ENCODE measurements at regions not wholly inside any gene's neighbourhood (a gene's known extent, or its start where the extent isn't known, plus 50 kb on each side); places are given as distances from the start of the nearest gene placed in this dataset.
"Not testable (repeated sequence)": the region's sequence is repeated elsewhere in the genome, so short reads cannot be mapped to it uniquely, and the experiment has no call there.

DNA sequence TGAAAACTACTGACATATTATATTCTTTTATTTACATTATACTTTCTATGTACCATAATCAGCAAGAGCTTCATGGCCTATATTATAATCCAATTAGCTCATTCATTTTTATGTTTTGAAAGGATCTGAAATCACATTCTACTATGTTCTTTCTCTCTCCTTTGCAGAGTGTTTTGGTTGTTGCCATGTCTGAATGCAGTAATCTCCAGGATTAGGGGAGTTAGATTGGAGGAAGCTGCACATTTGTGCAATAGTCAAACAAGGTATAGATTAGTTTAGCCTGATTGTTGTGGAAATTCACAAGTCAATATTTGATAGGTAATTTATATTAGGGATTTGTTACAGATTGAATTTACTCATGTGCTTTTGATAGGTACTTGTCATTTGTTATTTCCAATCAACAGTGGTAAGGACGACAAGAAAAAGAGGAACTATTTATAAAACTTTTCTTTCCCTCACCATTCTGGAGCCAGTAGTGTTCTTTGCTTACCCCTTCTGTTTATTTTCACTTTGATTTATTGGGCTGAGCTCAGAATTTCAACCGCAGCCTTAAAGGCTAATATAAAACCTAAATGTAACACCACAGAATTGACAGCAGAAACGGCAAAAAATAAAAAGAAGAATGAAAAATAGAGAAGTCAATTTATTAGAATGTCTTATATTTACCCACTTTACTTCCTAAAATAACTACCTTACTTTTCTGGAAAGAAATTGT lies 597.0 kb downstream of the CHSY3 start:
- Histone ChIP-seq H3K9me2 (ENCODE audit: insufficient read depth) (no peaks in the 10 kb centered on the region), H3K36me3 (ENCODE audit: low read depth) (no peaks in the 10 kb centered on the region), H3K4me3 (no peak overlapping the region), H3K79me2 (ENCODE audit: insufficient read depth) (no peaks in the 10 kb centered on the region), H3K9me3 (ENCODE audit: low read depth) (no peaks in the 10 kb centered on the region), H4K20me1 (ENCODE audit: insufficient read depth) (no peaks in the 10 kb centered on the region), H3K4me1 (ENCODE audit: insufficient read depth) (no peaks in the 10 kb centered on the region), H2AFZ (no peak overlapping the region), H3K4me2 (ENCODE audit: unreplicated experiment) (no peak overlapping the region), H3K27me3 (replicated peaks; ENCODE audit: insufficient read depth) (no peaks in the 10 kb centered on the region), H3K9ac (no peak overlapping the region), H3K27ac (no peak overlapping the region), H3F3A (ENCODE audit: insufficient read depth) (no peaks in the 10 kb centered on the region)
- no peak for DNase-seq
- 6 to 10% methylated on average over 3 of the region's 3 CpGs for WGBS, 2 experiments (ENCODE audit: low coverage in 1 of 2, low lambda C conversion rate in 2 of 2, missing lambda C conversion rate in 2 of 2)
- in situ Hi-C loops (cut with MboI), result no loop called here
- TF ChIP-seq EZH2 (IDR thresholded peaks at IDR 0.05; ENCODE audit: insufficient read depth, poor library complexity, severe bottlenecking) (no peak), EZH2phosphoT487 (IDR thresholded peaks at IDR 0.05; ENCODE audit: insufficient read depth, low read depth) (no peak)

DNA sequence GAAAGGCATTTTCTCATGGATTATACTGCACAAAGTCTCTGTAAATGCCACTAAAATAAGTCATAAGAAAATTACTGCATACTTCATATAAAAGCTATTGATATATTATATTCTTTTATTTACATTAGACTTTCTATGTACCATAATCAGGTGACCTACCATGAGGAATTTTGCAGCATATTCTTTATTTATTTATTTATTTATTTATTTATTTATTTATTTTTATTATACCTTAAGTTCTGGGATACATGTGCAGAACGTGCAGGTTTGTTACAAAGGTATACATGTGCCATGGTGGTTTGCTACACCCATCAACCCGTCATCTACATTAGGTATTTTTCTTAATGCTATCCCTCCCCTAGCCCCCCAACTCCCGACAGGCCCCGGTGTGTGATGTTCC lies 596.2 kb downstream of the CHSY3 start:
- H3K27me3 ChIP-seq (replicated peaks; ENCODE audit: insufficient read depth), result not testable (repeated sequence)

DNA sequence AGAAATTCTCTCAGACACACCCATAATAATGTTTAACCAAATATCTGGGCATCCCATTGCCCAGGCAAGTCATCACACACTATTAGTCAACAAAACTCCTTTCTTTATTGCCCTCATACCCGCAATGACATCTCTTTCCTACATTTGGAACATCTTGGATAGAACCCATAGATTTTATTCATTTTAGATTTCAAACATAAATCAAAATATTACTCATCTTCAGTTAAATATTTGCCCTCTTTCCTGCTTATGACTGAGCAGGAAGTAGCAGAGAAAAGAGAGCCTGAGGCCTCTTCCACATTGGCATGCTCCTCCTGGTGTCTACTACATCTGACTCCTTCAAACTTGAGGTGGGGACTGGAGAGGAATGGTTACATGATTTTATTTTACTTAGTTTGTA lies 592.0 kb downstream of the CHSY3 start:
- Histone ChIP-seq H3K4me3 (no peak overlapping the region), H3K4me2 (ENCODE audit: unreplicated experiment) (no peak overlapping the region), H3K9me3 (ENCODE audit: low read depth) (no peaks in the 10 kb centered on the region), H3K9me2 (ENCODE audit: insufficient read depth) (no peaks in the 10 kb centered on the region), H3K79me2 (ENCODE audit: insufficient read depth) (no peaks in the 10 kb centered on the region), H4K20me1 (ENCODE audit: insufficient read depth) (no peaks in the 10 kb centered on the region), H3K9ac (no peak overlapping the region), H3K27ac (no peak overlapping the region), H3F3A (ENCODE audit: insufficient read depth) (no peaks in the 10 kb centered on the region), H3K36me3 (ENCODE audit: low read depth) (no peaks in the 10 kb centered on the region), H3K27me3 (replicated peaks; ENCODE audit: insufficient read depth) (no peaks in the 10 kb centered on the region), H2AFZ (no peak overlapping the region), H3K4me1 (ENCODE audit: insufficient read depth) (no peaks in the 10 kb centered on the region)
- no peak for DNase-seq
- in situ Hi-C loops (cut with MboI), result no loop called here
- WGBS, 2 experiments (ENCODE audit: low coverage in 1 of 2, low lambda C conversion rate in 2 of 2, missing lambda C conversion rate in 2 of 2), result 15 to 18% methylated on average over 1 of the region's 1 CpG
- TF ChIP-seq EZH2phosphoT487 (IDR thresholded peaks at IDR 0.05; ENCODE audit: insufficient read depth, low read depth), result no peak
- TF ChIP-seq EZH2 (IDR thresholded peaks at IDR 0.05; ENCODE audit: insufficient read depth, poor library complexity, severe bottlenecking), result no peak

More for the DNA sequence above, 596.2 kb downstream of the CHSY3 start:
- H3K9ac ChIP-seq; H3K9me3 ChIP-seq (ENCODE audit: low read depth); H3K9me2 ChIP-seq (ENCODE audit: insufficient read depth); H3K4me2 ChIP-seq (ENCODE audit: unreplicated experiment); H3K4me3 ChIP-seq; H3K36me3 ChIP-seq (ENCODE audit: low read depth); H2AFZ ChIP-seq; H3K79me2 ChIP-seq (ENCODE audit: insufficient read depth); H3F3A ChIP-seq (ENCODE audit: insufficient read depth); H3K4me1 ChIP-seq (ENCODE audit: insufficient read depth); H3K27ac ChIP-seq; H4K20me1 ChIP-seq (ENCODE audit: insufficient read depth); in situ Hi-C loops (cut with MboI); DNase-seq: not testable (repeated sequence)
- WGBS, 2 experiments (ENCODE audit: low coverage in 1 of 2, low lambda C conversion rate in 2 of 2, missing lambda C conversion rate in 2 of 2), result 24 to 38% methylated on average over 3 to 4 of the region's 4 CpGs

DNA sequence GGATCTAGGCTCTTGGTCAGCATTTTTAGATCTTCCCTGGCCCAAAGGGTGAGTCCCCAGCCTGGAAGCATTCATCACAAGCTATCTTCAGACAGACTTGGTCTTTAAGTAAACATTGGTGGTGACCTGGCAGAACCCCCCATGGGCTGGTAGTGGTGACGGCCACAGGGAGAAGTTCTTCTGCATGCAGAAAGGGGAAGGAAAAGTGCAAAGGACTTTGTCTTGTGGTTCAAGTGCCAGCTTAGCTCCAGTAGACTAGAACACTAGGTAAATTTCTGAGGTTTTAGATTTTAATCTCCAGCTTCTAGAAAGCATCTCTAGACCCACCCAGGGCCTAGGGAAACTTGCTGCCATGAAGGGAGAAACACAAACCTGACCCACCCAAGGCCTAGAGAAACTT lies 584.0 kb downstream of the CHSY3 start:
- 14 to 31% methylated on average over 1 of the region's 1 CpG for WGBS, 2 experiments (ENCODE audit: low coverage in 1 of 2, low lambda C conversion rate in 2 of 2, missing lambda C conversion rate in 2 of 2)
- Histone ChIP-seq H3K9me2 (ENCODE audit: insufficient read depth) (no peaks in the 10 kb centered on the region), H3K79me2 (ENCODE audit: insufficient read depth) (no peaks in the 10 kb centered on the region), H3K9ac (no peak overlapping the region), H3K27me3 (replicated peaks; ENCODE audit: insufficient read depth) (no peaks in the 10 kb centered on the region), H3F3A (ENCODE audit: insufficient read depth) (no peaks in the 10 kb centered on the region), H3K4me1 (ENCODE audit: insufficient read depth) (no peaks in the 10 kb centered on the region), H3K36me3 (ENCODE audit: low read depth) (no peaks in the 10 kb centered on the region), H3K9me3 (ENCODE audit: low read depth) (no peaks in the 10 kb centered on the region), H3K4me3 (no peak overlapping the region), H4K20me1 (ENCODE audit: insufficient read depth) (no peaks in the 10 kb centered on the region), H2AFZ (no peak overlapping the region), H3K4me2 (ENCODE audit: unreplicated experiment) (no peak overlapping the region), H3K27ac (no peak overlapping the region)
- no peak for DNase-seq
- TF ChIP-seq EZH2 (IDR thresholded peaks at IDR 0.05; ENCODE audit: insufficient read depth, poor library complexity, severe bottlenecking) (no peak), EZH2phosphoT487 (IDR thresholded peaks at IDR 0.05; ENCODE audit: insufficient read depth, low read depth) (no peak)
- in situ Hi-C loops (cut with MboI), result no loop called here

All from GM23248 (cell line).